Hindlimb muscle (tissue), 1 donor: ENCODE measurements at regions not wholly inside any gene's neighbourhood (a gene's known extent, or its start where the extent isn't known, plus 50 kb on each side); places are given as distances from the start of the nearest gene placed in this dataset.
"Not testable (repeated sequence)": the region's sequence is repeated elsewhere in the genome, so short reads cannot be mapped to it uniquely, and the experiment has no call there.

ENCODE experiments used
- DNase-seq: peaks from one replicate; pipeline ENCODE4 v3.0.0-alpha.2; 2013

- DNase-seq = no peak
Observed at GRCh38 chr2:146444987-146445386, 1399.8 kb upstream of the ACVR2A start.

DNA sequence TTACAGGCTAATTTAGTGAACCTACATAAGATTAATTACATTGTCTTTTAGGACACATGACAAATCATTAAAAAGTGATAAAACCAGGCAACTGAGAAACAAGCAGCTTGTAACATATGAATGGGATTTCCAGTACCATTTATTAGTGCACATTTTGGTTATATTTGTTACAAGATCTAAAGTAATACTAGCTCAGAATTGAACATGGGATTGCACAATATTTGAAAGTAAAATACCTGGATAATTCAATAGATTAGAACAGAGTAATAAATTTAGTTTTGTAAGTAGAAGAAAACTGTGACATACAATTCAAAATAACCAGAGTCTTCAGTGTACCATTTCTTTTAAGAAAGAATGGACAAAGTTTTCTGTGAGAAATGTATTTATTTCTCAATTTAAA lies 1400.7 kb upstream of the ACVR2A start:
- DNase-seq = no peak

GRCh38 chr2:146438246-146438645 lies 1406.6 kb upstream of the ACVR2A start:
- no peak for DNase-seq

- DNase-seq = no peak
Observed at GRCh38 chr2:146437712-146438111, 1407.1 kb upstream of the ACVR2A start.

GRCh38 chr2:146433116-146433875 lies 1411.5 kb upstream of the ACVR2A start:
- no peak for DNase-seq

DNA sequence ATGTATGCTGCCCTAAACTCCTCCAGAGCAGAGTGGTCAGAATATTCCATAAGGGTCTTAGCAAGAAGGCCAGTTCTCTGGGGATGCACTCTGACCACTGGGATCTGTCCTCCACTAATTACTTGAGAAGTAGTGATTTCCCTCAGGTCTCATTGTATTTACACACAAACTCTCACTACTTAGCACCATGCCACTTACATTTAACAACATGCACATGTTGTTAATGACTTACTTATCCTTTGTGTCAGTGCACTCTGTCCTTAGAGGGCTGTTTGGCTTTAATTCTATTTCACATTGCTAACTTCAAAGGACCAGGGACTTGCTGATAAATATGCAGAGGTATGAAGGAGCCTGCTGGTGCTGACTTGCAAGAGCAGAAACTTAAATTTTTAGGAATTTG lies 1415.5 kb upstream of the ACVR2A start:
- DNase-seq = no peak

GRCh38 chr2:146417942-146418341 lies 1426.9 kb upstream of the ACVR2A start:
- DNase-seq = no peak

DNA sequence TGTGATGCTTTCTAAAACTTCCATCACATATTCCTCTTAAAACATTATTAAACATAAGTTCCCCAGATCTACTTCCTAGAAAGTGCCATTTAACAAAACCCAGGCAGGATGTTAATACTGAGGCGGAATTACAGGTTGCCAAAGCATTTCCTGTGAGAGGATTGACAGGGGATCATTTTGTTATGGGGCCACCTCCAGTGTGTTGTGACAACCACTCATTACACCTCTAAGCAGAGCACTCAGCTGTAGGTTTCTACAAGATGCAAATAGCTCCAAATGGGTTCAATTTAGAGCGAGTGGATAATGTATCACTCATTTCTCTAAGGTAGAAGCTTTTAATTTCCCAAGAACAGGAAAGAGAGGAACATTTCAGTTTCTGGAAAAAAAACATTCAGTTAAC lies 1429.5 kb upstream of the ACVR2A start:
- no peak for DNase-seq

DNA sequence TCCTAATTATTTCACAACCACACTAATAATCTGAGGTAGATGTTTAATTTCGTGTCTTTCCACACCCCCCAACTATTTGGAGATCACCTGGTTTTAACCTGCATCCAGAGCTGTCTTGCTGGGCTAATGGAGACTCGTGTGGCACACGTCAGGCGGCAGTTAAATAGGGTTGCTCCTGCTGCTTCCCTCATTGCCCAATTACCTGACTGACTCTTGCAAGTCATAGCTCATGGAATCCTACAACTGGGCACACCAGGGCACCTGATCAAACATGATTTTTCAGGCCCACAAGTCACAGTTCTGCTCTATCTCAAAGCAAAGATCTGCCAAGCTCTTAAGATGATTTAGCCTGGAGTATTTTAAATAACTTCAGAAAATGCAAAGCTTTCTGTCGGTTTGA lies 1430.4 kb upstream of the ACVR2A start:
- no peak for DNase-seq

- DNase-seq = no peak
Observed at GRCh38 chr2:146413086-146413610, 1431.7 kb upstream of the ACVR2A start.

GRCh38 chr2:146412625-146413024 lies 1432.2 kb upstream of the ACVR2A start:
- no peak for DNase-seq

DNA sequence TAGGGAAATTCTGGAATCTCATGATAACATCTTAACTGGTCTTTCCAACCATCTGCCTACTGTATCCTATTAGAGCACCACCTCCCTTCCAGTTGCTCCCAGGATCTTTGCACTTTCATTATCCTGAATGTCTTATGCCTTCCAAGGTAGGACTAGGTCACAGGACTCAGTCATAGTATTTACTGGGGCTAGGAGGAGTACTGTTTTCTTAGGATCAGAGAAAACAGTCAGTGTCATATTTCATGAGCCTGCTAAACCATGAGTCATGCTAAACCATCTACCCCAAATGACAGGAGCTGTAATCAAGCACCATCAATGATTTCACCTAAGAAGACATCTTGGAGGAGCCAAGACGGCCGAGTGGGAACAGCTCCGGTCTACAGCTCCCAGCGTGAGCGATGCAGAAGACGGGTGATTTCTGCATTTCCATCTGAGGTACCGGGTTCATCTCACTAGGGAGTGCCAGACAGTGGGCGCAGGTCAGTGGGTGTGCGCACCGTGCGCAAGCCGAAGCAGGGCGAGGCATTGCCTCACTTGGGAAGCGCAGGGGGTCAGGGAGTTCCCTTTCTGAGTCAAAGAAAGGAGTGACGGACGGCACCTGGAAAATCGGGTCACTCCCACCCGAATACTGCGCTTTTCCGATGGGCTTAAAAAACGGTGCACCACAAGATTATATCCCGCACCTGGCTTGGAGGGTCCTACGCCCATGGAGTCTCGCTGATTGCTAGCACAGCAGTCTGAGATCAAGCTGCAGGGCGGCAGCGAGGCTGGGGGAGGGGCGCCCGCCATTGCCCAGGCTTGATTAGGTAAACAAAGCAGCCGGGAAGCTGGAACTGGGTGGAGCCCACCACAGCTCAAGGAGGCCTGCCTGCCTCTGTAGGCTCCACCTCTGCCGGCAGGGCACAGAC lies 1439.2 kb upstream of the ACVR2A start:
- not testable (repeated sequence) for DNase-seq

DNA sequence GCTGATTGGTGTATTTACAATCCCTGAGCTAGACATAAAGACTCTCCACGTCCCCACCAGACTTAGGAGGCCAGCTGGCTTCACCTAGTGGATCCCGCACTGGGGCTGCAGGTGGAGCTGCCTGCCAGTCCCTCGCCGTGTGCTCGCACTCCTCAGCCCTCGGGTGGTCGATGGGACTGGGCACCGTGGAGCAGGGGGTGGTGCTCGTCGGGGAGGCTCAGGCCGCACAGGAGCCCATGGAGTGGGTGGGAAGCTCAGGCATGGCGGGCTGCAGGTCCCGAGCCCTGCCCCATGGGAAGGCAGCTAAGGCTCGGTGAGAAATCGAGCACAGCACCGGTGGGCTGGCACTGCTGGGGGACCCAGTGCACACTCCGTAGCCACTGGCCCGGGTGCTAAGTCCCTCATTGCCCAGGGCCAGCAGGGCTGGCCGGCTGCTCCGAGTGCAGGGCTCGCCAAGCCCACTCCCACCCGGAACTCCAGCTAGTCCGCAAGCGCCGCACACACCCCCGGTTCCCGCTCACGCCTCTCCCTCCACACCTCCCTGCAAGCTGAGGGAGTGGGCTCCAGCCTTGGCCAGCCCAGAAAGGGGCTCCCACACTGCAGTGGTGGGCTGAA lies 1441.2 kb upstream of the ACVR2A start:
- not testable (repeated sequence) for DNase-seq

DNA sequence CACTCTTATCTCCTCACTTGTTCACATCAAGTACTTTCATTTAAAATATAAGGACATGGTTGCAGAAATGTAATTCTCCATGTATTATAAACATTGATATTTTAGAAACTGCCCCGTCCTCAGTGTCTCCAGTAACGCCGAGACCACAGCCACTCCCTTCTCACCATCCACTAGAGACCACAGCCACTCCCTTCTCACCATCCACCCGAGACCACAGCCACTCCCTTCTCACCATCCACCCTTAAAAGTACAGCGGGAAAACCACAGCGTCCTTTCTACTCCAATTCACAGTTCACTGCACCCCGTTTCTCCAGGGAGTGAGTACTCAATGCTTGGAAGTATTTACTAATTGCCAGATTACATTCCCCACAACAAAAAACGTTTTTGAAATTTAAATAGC lies 1452.2 kb upstream of the ACVR2A start:
- no peak for DNase-seq

DNA sequence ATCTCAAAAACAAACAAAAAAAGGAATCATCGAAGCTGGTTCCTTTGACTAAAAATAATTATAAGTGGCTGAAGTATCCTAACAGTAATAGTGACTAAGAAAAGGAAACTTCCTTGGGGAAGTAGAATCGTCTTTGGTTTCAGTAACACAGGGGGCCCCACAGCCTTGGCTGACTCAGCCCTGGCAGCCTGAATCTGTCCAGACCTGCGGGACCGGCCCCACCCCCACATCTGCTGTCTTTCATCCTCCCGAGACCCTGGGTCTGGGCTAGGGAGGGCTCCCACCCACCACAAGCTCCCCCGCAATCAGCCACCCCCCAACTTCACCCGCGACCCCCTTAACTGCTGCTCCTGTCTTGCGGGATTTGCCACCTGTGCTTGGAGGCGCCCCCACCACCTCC lies 1452.6 kb upstream of the ACVR2A start:
- DNase-seq = no peak

GRCh38 chr2:146388757-146389156 lies 1456.1 kb upstream of the ACVR2A start:
- DNase-seq = no peak

- DNase-seq = no peak
Observed at GRCh38 chr2:146386096-146386495, 1458.7 kb upstream of the ACVR2A start.

DNA sequence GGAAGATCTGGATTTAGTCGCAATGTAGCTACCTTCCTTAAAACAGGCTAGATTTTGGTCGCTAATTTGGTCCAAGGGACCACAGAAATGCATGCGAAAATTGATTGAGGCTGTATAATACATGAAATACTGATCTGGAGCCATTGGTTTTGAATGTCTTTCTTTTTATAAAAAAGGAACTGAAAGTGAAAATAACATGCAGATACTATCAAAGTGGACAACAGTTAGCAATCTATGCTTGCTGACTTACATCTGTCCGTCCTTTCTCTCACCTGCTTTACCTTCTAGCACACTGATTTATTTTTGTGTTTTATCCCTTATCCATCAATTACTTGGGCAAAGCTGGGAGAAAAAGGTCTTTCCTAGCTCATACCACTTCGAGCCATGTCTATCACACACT lies 1459.8 kb upstream of the ACVR2A start:
- DNase-seq = no peak

- DNase-seq = no peak
Observed at GRCh38 chr2:146376511-146377064, 1468.2 kb upstream of the ACVR2A start.

GRCh38 chr2:146374505-146374904 lies 1470.3 kb upstream of the ACVR2A start:
- DNase-seq = no peak

DNA sequence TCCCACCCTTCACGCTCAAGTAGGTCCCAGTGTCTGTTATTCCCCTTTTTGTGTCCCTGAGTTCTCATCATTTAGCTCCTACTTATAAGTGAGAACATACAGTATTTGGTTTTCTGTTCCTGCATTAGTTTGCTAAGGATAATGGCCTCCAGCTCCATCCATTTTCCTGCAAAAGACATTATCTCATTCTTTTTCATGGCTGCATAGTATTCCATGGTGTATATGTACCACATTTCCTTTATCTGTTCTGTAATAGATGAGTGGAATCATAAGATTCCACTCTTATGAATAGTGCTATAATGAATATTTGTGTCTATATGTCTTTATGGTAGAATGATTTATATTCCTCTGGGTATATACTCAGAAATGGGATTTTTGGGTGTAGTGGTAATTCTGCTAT lies 1473.5 kb upstream of the ACVR2A start:
- not testable (repeated sequence) for DNase-seq

DNA sequence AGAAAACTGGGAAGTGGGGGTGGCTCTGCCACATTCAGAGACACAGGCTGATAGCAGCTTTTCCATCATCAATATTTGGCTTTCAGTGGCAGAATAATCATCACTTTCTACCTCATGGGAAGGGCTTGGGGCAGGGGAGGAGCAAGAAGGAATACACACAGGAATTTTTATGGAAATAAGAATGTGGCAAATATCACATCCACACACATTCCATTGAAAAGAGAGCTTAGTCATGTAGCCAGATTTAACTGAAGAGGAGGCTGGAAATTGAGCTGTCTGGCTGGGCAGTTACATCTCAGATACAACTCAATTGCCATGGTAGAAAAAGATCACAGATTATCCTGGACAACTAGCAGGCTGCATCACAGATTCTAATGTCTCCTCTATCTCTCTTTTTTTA lies 1474.0 kb upstream of the ACVR2A start:
- DNase-seq = no peak

DNA sequence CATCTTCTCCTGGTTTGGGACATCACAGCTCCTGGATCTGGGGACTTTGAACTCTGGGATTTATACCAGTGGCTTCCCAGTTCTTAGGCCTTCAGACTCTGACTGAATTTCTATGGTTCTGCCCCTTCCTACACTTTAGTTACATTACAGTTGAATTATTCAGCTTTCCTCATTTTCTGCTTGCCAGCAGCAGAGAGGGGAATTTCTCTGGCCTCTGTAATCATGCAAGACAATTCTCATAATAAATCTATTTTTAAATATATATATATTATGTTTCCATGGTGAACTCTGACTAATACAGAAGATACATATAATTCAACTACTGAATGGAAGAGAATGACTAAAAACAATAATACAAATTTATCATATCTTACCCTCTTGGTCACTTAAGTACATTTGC lies 1478.6 kb upstream of the ACVR2A start:
- DNase-seq = no peak
